B cell (primary cell): ENCODE measurements at regions not wholly inside any gene's neighbourhood (a gene's known extent, or its start where the extent isn't known, plus 50 kb on each side); places are given as distances from the start of the nearest gene placed in this dataset.
A peak's percentile ranks its signal among the peaks of the same experiment; 100 is the strongest.

Experiments
- ATAC-seq: fragments of 200-7000 bp; cut with Tn5 transposase; one replicate; pipeline ENCODE4 v1.10.0; 2021; ENCODE audit warnings: low read depth, mild to moderate bottlenecking, moderate number of reproducible peaks, moderate library complexity
- CTCF ChIA-PET: fragments of 350-600 bp; sonication (Branson Sonifier 250); formaldehyde crosslinking; loops from one replicate; lab custom pipeline; 2021; ENCODE audit warnings: antibody characterized with exemption, inconsistent platforms; lab: Charles Lee
- POLR2A ChIA-PET: fragments of 350-600 bp; sonication (Branson Sonifier 250); formaldehyde crosslinking; loops from one replicate; lab custom pipeline; 2021; ENCODE audit warnings: antibody characterized with exemption; lab: Charles Lee
- DNase-seq: peaks from one replicate; pipeline ENCODE4 v3.0.0; 2013
- H2AFZ ChIP-seq: 2 replicates; pipeline ENCODE4 v1.6.1; 2012; ENCODE audit warnings: mild to moderate bottlenecking, low read depth, low read length; ENCODE audit not compliant: insufficient read depth, poor library complexity, severe bottlenecking
- H3K27ac ChIP-seq, 2 donors: 1 replicate in 1 of 2; 2 replicates in 1 of 2; pipeline ENCODE4 v1.5.1; 2012 to 2013; ENCODE audit warnings: low read length in 2 of 2, mild to moderate bottlenecking in 2 of 2, moderate library complexity in 1 of 2
- H3K27me3 ChIP-seq, 4 experiments: fragments of 200-600 bp in 1 of 4; sonication (generic) in 1 of 4; replicated peaks in 1 of 4; 1 replicate in 2 of 4; 2 replicates in 2 of 4; pipeline versions ENCODE4 v1.6.1 to v1.7.0; 2013 to 2016; ENCODE audit warnings: low read length in 3 of 4, mild to moderate bottlenecking in 2 of 4, mixed read lengths in 1 of 4, moderate library complexity in 1 of 4; ENCODE audit not compliant: insufficient read depth in 4 of 4, control insufficient read depth in 3 of 4; ENCODE audit errors: control extremely low read depth in 1 of 4
- H3K36me3 ChIP-seq, 2 experiments: replicated peaks in 1 of 2; 1 replicate in 1 of 2; 2 replicates in 1 of 2; pipeline versions ENCODE4 v1.6.1 to v1.7.1; 2013; ENCODE audit warnings: low read length in 1 of 2; ENCODE audit not compliant: insufficient read depth in 2 of 2, control insufficient read depth in 1 of 2; ENCODE audit errors: control extremely low read depth in 1 of 2, extremely low read depth in 1 of 2
- H3K4me1 ChIP-seq, 2 donors: fragments of 200-600 bp in 1 of 2; sonication (generic) in 1 of 2; 1 replicate in 1 of 2; 2 replicates in 1 of 2; pipeline versions ENCODE4 v1.5.1 to v1.6.1; 2013 to 2017; ENCODE audit warnings: low read length in 2 of 2; ENCODE audit not compliant: control insufficient read depth in 2 of 2, insufficient read depth in 2 of 2
- H3K4me2 ChIP-seq: replicated peaks from 2 replicates; pipeline ENCODE3; 2012; ENCODE audit warnings: mild to moderate bottlenecking, low read depth, low read length; ENCODE audit not compliant: poor library complexity, severe bottlenecking
- H3K4me3 ChIP-seq, 5 experiments: fragments of 200-600 bp in 1 of 5; sonication (generic) in 1 of 5; 1 replicate in 3 of 5; 2 replicates in 2 of 5; pipeline versions ENCODE4 v1.5.1 to v1.7.0; 2011 to 2016; ENCODE audit warnings: low read length in 4 of 5, mild to moderate bottlenecking in 4 of 5, low read depth in 2 of 5, control low read depth in 1 of 5, moderate library complexity in 1 of 5; ENCODE audit not compliant: insufficient read depth in 1 of 5; ENCODE audit errors: control extremely low read depth in 1 of 5, extremely low read depth in 1 of 5
- H3K79me2 ChIP-seq: fragments of 200-600 bp; sonication (generic); one replicate; pipeline ENCODE4 v1.6.0; 2016; ENCODE audit warnings: low read length; ENCODE audit not compliant: control insufficient read depth, insufficient read depth
- H3K9ac ChIP-seq: fragments of 200-600 bp; sonication (generic); 2 replicates; pipeline ENCODE4 v1.6.1; 2017; ENCODE audit warnings: mild to moderate bottlenecking, low read length, moderate library complexity
- H3K9me3 ChIP-seq, 3 donors: one replicate each; pipeline versions ENCODE4 v1.6.1 to v1.7.1; 2013; ENCODE audit warnings: low read length in 2 of 3; ENCODE audit not compliant: control insufficient read depth in 2 of 3, insufficient read depth in 1 of 3; ENCODE audit errors: control extremely low read depth in 1 of 3
- H4K20me1 ChIP-seq: 2 replicates; pipeline ENCODE4 v1.6.0; 2012; ENCODE audit warnings: mild to moderate bottlenecking, low read length; ENCODE audit not compliant: insufficient read depth, control insufficient read depth, poor library complexity, severe bottlenecking
- H3K27ac Mint-ChIP-seq: one replicate; pipeline ENCODE4 v1.8.0; 2021; ENCODE audit warnings: mixed read lengths
- H3K27me3 Mint-ChIP-seq: one replicate; pipeline ENCODE4 v1.8.0; 2021; ENCODE audit warnings: mixed read lengths
- H3K4me1 Mint-ChIP-seq: one replicate; pipeline ENCODE4 v1.8.0; 2021; ENCODE audit warnings: mixed read lengths
- H3K4me3 Mint-ChIP-seq: one replicate; pipeline ENCODE4 v1.8.0; 2021; ENCODE audit warnings: mixed read lengths
- H3K9me3 Mint-ChIP-seq: one replicate; pipeline ENCODE4 v1.8.0; 2022; ENCODE audit warnings: mixed read lengths; ENCODE audit not compliant: insufficient read depth
- EZH2 ChIP-seq: IDR thresholded peaks from 2 replicates; pipeline ENCODE4 v1.6.1; 2012; ENCODE audit warnings: borderline replicate concordance, low read depth, mild to moderate bottlenecking, moderate library complexity, low read length; ENCODE audit not compliant: insufficient read depth, poor library complexity, severe bottlenecking
- WGBS: methylation state at CpG from one replicate; pipeline ENCODE4 v1.1.5; 2013; ENCODE audit warnings: missing lambda C conversion rate; ENCODE audit not compliant: insufficient coverage; 5-methylcytosine and 5-hydroxymethylcytosine counted together
- intact Hi-C: fragments of 100-400 bp; cut with micrococcal nuclease; formaldehyde crosslinking; loops from one replicate; pipeline ENCODE4 v1.10.0; 2022
- TF ChIP-seq, protein P1 (sequence below): fragments of 200-600 bp; IDR thresholded peaks from one replicate; pipeline ENCODE4 v1.8.0; 2022; ENCODE audit warnings: antibody characterized with exemption, mild to moderate bottlenecking

DNA sequence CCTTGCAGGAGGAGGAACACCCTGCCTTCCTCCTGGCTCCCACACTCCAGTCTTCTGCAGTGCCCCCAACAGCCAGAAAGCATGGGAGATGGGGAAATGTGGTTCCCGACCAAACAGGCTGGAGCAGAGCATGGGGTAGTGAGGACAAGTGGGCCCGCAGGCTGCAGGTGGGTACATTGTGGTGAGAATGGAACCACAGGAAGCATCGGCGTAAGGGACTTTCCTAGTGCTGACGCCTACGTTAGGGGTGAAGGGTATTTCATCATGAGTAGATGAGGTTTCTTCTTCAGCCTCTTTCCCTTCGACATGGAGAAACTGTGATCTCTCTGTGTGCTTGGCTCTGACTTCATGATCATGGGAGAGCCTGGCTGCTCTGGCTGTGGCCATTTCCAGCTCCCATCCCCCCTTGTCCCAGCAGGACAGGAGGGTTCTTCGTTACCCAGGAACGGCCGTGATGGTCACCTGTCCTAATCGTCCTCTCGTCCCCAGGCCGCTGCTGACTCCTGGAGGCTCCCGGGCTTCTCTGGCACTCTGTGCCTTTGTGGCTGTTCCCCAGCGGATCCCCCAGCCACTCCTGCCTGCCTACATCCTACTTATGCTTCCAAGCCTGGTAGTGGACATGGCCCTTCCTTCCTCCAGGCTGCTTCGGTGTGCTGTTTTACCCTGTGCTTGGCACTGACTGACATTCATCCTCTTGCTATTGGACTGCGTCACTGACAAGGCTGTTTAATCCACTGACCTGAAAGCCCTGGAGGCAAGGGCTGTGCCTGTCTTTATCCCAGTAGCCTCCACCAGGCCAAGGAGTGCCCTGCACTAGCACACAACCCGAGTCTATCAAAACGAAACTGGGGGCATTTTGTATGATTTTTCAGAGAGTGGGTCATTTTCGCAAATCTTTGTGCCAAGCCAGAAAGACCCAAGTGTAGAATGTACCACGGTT, 65.2 kb upstream of the CECR2 start:
- peaks cover 0 to 16% (median 0%) of the 10 kb centered on the region in 3 donors for H3K9me3 ChIP-seq
- H3K4me2 ChIP-seq: peak overlapping the region; percentile 61
- POLR2A ChIA-PET: interaction anchor here (0.6 kb wide), 1 partner anchor 26 kb away, joined by 3 read pairs; no protein-coding TSS in a partner anchor
- H3K27ac ChIP-seq: peak overlapping the region; percentile 67 to 77
- Mint-ChIP-seq H3K27me3 (no peaks in the 10 kb centered on the region), H3K4me3 (peak overlapping the region; percentile 82), H3K4me1 (peaks cover 27% of the 10 kb centered on the region), H3K9me3 (no peaks in the 10 kb centered on the region), H3K27ac (peak overlapping the region; percentile 89)
- no peaks in the 10 kb centered on the region for H4K20me1 ChIP-seq
- peak; percentile 87 for DNase-seq
- H3K79me2 ChIP-seq: no peaks in the 10 kb centered on the region
- H3K4me1 ChIP-seq: peaks cover 25 to 33% of the 10 kb centered on the region in 2 donors
- peak overlapping the region; percentile 55 for H2AFZ ChIP-seq
- TF ChIP-seq EZH2: no peak
- no peaks in the 10 kb centered on the region for H3K36me3 ChIP-seq
- intact Hi-C loops: loop anchor here (1.0 kb wide), 2 partner anchors 46 to 85 kb away; partner anchors contain the start of gene ADA2
- 68% methylated on average over 17 of the region's 21 CpGs for WGBS
- ATAC-seq: peak; percentile 94
- H3K27me3 ChIP-seq: no peaks in the 10 kb centered on the region
- peak overlapping the region in 1 of 5 experiments; percentile 31 for H3K4me3 ChIP-seq
- CTCF ChIA-PET: interaction anchor here (0.5 to 2.2 kb wide), 5 partner anchors 17 to 413 kb away, joined by 3 to 6 read pairs (median 3); no protein-coding TSS in a partner anchor
- H3K9ac ChIP-seq: peak overlapping the region; percentile 45

DNA sequence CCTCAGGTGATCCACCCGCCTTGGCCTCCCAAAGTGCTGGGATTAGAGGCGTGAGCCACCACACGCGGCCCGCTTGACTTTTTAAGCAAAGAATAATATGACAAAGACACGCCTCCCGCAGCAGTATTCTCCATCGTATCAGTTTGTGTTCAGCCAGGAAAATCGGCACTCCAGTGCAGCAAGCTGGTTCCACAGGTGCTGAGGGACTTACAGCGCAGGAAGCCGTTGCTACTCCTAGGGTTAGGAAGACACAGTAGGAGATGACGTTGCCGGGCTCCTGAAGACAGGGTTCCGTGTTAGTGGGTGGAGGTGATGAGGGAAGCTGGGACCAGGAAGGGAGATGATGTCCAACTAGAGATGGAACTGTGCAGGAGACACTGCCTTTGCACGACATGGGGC, 65.8 kb upstream of the CECR2 start:
- CTCF ChIA-PET: interaction anchor here (0.5 to 1.4 kb wide), 2 partner anchors 46 to 198 kb away, joined by 3 to 4 read pairs; no protein-coding TSS in a partner anchor
- Mint-ChIP-seq H3K9me3 (no peaks in the 10 kb centered on the region), H3K27me3 (no peaks in the 10 kb centered on the region), H3K27ac (peak overlapping the region; percentile 89), H3K4me1 (peaks cover 27% of the 10 kb centered on the region), H3K4me3 (peak overlapping the region; percentile 82)
- no peaks in the 10 kb centered on the region for H3K36me3 ChIP-seq
- 98% methylated on average over 14 of the region's 15 CpGs for WGBS
- peak overlapping the region; percentile 55 for H2AFZ ChIP-seq
- H4K20me1 ChIP-seq: no peaks in the 10 kb centered on the region
- H3K4me2 ChIP-seq: peak overlapping the region; percentile 61
- no peak for ATAC-seq
- POLR2A ChIA-PET: interaction anchor here (0.6 kb wide), 1 partner anchor 25 kb away, joined by 3 read pairs; no protein-coding TSS in a partner anchor
- peak overlapping the region; percentile 19 for H3K9ac ChIP-seq
- intact Hi-C loops: no loop called here
- H3K27ac ChIP-seq: no peak overlapping the region
- no peaks in the 10 kb centered on the region for H3K27me3 ChIP-seq
- no peaks in the 10 kb centered on the region for H3K79me2 ChIP-seq
- peaks cover 0 to 17% (median 0%) of the 10 kb centered on the region in 3 donors for H3K9me3 ChIP-seq
- H3K4me3 ChIP-seq: peak overlapping the region in 1 of 5 experiments; percentile 31
- TF ChIP-seq, protein P1, sequence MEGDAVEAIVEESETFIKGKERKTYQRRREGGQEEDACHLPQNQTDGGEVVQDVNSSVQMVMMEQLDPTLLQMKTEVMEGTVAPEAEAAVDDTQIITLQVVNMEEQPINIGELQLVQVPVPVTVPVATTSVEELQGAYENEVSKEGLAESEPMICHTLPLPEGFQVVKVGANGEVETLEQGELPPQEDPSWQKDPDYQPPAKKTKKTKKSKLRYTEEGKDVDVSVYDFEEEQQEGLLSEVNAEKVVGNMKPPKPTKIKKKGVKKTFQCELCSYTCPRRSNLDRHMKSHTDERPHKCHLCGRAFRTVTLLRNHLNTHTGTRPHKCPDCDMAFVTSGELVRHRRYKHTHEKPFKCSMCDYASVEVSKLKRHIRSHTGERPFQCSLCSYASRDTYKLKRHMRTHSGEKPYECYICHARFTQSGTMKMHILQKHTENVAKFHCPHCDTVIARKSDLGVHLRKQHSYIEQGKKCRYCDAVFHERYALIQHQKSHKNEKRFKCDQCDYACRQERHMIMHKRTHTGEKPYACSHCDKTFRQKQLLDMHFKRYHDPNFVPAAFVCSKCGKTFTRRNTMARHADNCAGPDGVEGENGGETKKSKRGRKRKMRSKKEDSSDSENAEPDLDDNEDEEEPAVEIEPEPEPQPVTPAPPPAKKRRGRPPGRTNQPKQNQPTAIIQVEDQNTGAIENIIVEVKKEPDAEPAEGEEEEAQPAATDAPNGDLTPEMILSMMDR: no peak
- TF ChIP-seq EZH2: no peak
- DNase-seq: no peak
- peaks cover 25 to 33% of the 10 kb centered on the region in 2 donors for H3K4me1 ChIP-seq
